GM21367 (cell line): ENCODE measurements at regions not wholly inside any gene's neighbourhood (a gene's known extent, or its start where the extent isn't known, plus 50 kb on each side); places are given as distances from the start of the nearest gene placed in this dataset.
"Not testable (repeated sequence)": the region's sequence is repeated elsewhere in the genome, so short reads cannot be mapped to it uniquely, and the experiment has no call there.

Source experiments
- ATAC-seq: cut with Tn5 transposase; IDR thresholded peaks from one replicate; pipeline ENCODE4 v1.9.1; 2021; ENCODE audit not compliant: unreplicated experiment

DNA sequence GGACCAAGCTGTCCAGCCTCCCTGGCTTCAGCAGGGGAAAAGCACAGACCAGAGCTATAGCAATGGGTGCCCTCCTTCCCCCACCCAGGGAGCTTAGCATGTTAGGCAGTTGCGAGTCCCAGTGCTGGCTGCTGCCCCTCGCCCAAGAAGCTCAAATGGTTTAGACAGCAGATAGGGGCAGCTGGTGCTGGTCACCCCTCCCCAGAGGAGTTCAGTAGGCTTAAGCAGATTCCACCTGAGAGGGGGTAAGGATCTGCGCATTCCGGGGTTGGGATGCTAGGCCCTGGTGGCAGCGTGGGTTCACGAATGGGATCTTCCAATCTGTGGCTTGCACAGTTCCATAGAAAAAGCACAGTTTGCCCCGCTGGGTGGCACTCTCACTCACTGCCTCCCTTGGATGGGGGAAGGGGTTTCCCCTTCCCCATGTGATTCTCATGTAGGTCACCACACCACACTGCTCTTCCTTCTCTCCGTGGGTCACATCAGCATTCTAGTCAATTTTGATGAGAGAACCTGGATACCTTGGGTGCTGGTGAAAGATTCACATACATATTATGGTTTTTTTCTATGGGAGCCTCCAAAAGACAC is 665.6 kb downstream of the C12orf50 start:
- no peak for ATAC-seq

DNA sequence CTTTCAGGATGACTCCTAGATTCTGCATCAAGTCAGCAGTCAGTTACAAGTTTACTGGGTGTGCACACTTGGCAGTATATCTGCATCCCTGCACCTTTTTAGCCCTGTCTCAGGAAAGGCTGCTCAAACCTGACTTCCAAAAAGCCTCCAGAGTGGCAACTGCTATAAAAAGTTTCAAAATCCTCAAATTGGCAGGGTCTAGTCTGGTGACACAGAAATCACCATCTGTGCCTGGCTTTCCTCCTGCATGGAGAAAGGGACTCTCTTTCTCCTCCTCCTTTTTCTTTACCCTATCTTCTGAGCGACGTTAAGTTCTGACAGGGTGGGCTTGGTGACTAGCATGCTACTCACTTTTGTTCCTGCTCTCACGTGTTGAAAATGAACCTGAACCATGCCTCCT is 679.5 kb downstream of the C12orf50 start:
- no peak for ATAC-seq

DNA sequence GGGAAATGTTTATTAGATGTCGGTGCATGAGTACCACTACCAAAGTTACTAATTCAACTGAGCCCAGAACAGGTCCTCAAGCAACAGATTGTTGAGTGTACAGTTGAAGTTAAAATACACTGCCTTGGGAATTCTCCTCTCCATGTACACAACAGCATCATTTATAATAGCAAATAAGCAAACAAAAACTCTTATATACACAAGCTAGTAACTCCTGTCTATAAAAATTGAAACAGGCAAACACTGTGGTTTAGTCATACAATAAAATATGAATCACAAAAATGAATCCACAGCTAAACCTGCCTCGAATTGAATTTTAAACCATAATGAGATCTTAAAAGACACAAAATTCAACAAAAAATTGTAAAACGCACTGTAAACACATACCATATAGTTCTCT is 681.1 kb downstream of the C12orf50 start:
- ATAC-seq, result no peak

DNA sequence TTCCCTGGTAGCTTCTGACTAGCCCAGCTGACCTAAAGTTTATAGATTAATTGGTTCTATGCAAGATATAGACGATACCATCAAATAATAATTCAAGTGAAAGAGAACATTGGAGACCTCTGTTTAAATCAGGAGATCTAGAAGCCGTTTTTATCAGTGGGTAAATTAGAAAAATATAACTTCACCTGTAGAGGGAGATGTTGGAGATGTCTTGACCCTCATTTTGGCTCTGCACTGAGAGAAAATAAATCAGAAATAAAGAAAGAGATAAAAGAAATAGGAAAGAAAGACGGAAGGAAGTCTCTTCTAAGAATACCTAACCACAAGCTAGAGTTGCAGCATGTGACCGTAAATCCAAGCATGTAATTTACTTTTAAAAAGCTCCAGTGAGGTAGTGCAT is 684.5 kb downstream of the C12orf50 start:
- ATAC-seq, result no peak

DNA sequence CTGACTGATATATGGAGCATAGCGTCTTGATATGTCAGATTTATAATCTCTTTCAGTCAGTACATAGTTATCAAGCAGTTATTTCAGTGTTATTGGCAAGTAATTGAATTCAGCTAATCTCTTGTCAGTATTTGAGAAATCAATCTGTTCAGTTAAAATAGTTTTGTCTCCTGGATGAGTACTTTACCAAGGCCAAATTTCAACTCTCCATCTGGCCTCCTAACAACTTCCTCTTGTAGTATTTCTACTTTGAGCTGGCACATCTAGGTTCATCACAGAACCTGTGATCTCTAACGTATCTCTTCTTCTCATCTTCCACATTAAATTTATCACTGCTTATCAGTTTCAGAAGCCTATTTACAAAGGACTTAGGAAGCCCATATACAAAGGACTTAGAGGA is 690.5 kb downstream of the C12orf50 start:
- no peak for ATAC-seq

DNA sequence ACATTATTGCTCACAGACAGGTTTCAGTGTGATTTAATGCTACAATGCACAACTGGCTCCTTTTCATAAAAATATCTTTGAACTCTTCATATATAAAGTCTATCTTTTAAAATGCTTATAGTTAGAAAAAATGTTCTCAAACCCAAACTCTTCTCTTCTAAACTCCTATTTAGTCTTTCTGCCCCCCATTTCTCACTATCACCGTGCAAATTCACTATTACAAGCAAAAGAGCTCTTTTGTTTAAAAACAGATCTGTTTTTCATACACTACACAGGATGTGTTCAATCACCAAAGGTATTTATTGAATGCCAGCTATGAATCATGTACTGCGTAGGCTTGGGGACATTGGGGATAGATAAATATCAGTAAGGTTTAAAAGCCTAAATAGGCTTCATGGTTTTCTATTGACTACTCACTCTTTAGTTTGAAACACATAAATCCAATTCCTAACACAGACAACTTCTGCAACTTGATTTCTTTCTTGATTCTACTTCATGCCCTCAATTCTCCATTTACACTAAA is 692.3 kb downstream of the C12orf50 start:
- ATAC-seq, result no peak

DNA sequence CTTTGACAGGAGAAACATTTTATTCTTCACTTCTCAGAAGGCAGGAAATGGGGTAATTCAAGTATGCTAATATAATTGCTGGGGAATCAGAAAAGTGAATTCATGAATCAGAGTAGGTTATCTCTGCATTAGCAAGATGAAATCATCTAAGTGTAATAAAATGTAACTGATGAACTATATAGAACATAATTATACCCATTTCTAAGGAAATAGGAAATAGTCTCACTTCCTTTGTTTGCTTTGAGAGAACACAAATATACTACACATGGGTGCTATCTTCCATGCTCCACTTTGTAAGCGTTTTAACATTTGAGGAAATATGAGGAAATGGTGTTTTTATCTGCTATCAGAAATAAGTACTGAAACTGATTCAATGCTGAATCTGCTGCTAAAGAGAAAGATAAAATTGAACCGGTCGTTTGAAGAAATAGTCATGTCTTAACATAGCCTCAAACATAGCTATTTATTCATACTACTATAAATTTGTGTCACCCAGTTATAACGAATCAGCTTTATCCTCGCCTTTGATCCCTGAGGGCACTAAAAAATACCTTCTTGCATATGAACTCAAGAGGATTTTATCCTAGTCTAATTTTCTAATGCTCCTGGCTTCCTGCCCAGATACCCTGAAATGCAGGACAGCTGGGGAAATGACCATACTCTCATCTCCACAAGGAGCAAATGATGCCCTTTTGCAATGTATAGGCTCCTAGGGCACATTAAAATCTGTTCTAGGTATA is 696.0 kb downstream of the C12orf50 start:
- no peak for ATAC-seq

DNA sequence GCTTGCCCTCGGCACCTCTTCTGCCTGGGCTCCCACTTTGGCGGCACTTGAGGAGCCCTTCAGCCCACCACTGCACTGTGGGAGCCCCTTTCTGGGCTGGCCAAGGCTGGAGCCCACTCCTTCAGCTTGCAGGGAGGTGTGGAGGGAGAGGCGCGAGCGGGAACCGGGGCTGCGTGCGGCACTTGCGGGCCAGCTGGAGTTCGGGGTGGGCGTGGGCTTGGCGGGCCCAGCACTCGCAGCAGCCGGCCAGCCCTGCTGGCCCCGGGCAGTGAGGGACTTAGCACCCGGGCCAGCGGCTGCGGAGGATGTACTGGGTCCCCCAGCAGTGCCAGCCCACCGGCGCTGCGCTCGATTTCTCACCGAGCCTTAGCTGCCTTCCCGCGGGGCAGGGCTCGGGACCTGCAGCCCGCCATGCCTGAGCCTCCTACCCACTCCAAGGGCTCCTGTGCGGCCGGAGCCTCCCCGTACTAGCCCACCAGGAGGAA is 699.1 kb downstream of the C12orf50 start:
- ATAC-seq, result not testable (repeated sequence)

DNA sequence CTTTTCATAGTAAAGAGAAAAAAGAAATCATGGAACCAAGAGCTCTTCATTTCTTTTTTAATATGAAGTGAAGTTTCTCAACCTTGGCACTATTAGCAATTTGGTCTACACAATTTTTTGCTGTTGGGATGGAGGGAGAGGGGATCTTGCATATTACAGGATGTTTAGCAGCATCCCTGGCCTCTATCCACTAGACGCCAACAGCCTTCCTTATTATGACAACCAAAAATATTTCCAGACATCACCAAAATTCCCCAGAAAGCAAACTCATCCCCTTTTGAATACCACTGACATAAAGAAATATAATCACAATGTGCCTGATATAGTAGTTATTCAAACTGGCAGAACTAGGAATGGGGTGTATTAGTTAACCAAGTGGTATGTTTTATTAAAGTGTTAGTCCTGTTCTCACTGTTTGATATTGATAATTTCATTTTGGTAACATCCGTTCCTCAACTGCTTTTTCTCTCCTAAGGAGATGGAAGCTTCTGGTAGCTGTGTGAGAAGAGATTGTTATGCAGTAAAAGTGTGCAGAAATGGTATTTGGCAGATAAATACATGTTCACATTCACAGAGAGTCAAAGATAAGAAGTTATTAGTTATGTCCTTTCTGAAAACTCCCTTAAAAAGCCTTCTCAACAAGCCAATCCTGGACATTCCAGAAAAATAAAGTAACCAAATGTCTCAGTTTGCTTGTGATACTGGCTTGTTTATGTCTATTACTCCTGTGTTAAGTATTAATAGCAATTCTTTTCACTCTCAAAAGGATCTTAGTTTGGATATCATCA is 699.9 kb downstream of the C12orf50 start:
- no peak for ATAC-seq

DNA sequence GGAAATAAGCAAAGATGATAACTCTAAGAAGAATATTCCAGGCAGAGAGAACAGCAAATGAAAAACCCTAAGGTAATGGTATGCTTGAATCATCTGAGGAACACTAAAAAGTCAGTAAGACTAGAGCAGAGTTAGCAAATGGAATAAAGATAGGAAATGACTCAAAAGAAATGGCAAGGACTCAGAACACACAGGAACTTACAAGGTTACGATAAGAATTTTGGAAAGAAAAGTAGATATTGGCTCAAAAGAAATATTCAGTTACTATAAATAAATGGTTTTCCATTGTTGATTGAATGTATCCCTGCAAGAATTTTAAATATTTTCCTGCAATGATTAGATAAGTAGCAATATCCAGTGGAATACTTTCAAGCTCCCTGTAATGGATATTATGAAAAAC is 705.8 kb downstream of the C12orf50 start:
- no peak for ATAC-seq

DNA sequence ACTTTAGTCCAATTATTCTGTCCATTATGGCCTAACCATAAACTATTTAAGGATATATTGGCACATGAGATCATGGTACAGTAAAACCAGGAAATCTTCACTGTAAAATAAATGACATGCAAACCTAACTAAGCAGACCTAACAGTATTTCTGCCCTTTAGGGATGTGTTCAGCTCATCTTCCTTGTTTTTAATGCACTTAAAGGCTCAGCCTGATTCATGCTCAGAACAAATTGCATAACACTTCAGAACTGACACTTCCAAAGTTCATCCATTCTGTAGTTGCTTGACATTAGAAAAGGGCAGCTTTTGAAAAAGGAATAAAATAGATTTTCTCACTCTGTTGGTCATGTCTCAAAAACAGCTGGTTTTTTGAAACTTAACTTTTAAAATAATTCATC is 708.5 kb downstream of the C12orf50 start:
- no peak for ATAC-seq

DNA sequence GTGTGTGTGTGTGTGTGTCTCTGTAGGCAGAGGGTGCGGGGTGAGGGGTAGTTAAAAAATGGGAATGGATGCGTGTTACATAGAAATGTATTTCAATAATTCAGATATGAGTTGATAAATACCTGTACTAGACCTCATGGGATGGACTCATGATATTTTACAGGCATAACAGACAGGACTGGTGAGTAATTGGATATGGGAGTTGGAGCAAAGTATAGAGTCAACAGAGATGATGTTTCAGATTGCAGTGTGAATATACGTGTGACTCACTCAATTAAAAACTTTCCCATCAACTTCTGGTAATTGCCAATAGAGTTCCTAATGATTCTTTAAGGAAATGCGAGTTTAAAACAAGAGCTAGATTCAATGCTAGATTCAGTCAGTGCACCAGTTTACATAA is 711.9 kb downstream of the C12orf50 start:
- ATAC-seq, result no peak

DNA sequence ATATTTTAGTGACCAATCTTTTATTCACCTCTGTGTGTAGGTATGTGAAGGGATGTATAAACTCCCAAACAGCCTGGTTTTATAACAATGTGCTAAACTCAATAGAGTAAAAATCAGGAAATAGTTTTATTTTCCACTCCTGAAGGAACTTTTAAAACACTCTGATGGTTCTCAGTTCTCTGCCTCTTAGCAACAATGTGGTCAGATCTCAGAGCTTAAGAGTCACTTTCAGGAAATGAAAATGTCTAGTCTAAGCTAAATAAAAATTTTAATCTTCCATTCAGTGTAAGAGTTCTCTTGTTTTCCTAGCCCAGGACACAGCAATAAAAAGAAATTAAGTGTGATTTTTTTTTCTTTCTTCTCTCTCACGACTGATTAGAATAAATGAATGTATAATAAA is 718.0 kb downstream of the C12orf50 start:
- peak; percentile 64 for ATAC-seq

DNA sequence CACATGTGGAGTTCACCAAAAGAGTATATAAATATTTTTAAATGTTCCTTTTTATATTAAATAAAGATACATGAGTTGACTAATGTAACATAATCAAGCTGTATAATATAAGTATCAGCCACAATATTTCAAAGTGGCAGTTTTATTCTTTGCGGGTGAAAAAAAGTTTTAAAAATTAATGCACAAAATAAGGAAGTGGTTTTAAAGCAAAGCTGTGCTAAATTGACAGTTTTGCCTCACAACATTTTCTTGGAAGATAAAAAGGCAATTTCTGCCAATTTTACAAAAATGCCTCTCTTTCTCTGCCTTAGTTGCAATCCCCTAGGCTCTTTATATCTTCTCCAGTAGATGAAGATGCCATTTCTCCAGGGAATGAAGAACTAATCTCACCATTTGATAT is 719.1 kb downstream of the C12orf50 start:
- ATAC-seq, result no peak

DNA sequence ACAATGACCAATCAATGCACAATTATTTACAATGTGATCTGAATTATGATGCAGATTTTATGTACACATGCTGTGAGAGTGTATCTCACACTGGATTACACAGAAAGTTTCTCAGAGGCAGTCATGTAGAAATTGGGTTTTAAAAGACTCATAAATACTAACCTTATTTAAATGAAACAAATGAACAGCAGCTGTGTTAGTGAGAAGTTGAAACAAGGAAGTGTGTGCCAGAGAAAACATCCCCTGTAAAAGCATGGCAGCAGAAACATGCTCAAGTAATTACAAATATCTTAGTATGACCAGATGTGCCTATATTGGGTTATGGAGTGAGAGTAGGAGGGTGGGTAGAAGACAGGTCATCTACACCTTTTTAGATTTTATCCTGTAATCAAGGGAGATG is 723.7 kb downstream of the C12orf50 start:
- peak; percentile 45 for ATAC-seq

DNA sequence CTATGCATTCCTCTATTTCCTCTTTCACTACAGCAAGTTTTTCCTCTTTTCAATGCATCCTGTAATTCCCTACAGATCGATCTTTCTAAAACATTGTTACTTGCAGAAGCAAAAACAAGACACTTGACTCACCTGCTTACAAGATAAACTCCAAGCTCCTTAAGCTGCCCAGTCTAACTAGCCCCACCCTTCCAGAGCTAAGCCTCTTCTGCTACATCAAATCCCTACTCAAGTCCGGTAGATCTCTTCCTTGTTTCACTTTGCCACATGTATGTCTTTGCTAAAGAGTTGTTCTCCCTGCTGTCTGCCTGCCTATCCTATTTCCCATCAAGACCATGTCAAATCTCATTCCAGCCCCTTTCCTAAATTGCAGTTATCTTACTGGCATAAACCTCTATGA is 724.8 kb downstream of the C12orf50 start:
- no peak for ATAC-seq

DNA sequence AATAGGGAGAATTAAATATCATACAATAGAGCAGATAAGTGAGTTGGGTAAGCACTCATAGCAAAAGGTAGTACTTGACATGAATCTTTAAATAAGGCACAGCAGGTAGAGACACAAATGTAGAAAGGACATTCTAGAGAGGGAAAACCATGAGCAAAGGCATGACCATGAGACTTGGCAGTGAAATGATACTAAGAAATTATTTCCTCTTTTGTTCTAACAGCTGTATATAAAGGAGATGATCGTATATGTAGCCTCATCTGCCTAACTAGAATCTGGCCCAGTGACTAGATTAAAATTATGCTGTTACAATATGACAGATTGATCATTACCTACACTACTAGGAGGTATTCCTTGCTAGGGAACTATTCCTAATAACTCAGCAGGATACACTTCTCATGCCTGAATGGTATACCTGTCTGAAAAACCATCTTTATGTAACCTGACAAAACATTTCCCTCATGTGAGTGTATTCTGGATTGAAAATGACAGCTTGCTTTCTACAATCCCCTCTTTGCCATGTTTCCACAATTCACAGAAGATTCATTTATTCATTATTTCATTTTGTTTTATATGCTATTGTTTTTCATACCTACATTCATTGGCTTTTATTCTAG is 725.7 kb downstream of the C12orf50 start:
- ATAC-seq, result no peak

DNA sequence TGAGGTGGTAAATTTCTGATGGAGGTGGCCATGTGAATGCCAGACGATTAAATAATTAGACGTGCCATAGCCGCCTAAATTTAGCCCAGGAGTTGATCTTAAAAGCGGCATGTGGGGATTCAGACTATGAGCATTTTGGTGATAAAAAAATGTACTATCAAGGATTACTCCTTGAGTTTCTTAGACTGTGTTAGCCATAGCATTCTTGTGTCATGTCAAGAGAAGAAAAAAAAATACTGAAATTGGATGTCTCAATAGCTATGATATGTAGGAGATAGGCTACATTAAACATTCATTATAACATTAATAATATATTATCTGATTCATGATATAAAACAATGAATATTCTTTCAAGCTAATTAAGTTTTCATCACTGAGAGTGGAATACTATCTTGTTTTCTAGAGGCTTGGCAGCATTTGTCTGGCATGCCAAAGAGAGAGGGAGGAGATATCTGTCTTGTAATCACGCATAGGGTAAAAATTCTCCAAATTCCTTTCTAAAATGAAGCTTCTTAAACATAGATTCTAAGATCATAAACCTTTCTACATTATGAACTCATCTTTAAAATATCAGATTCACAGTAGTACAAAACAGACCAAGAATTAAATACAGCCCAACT is 727.0 kb downstream of the C12orf50 start:
- ATAC-seq, result no peak

DNA sequence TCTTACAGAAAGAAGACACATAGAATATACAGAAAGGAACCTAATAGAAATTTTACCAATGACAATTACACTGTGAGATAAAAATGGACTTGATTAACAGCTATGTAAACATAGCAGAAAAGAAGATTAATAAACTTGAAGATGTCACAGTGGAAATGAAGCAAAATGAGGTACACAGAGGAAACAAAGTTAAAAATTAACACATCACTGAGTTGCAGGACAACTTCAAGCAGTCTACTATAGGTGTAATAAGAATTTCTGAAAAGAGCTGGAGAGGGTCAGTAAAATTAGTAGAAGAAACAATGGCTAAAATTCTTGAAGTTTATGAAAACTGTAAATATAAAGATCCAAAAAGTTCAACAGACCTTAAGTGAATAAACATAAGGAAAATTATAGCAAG is 738.7 kb downstream of the C12orf50 start:
- no peak for ATAC-seq

DNA sequence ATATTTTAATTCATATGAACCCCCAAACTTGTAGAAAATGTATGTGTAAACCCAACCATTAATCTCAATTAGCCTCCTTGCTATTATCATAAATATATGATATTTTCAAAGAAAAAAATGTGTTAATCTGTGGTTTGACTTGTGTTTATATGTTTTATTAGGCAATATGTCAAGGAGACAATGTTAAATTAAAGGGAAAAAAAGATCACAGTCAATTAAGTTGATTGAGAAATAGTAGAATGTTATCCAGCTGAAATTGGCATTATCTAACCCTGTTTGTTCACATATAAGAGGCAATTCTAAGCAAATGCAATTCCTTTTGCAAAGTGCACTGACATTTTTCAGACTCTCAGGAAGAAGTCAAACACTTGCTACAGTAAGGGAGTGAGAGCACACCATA is 745.3 kb downstream of the C12orf50 start:
- no peak for ATAC-seq

DNA sequence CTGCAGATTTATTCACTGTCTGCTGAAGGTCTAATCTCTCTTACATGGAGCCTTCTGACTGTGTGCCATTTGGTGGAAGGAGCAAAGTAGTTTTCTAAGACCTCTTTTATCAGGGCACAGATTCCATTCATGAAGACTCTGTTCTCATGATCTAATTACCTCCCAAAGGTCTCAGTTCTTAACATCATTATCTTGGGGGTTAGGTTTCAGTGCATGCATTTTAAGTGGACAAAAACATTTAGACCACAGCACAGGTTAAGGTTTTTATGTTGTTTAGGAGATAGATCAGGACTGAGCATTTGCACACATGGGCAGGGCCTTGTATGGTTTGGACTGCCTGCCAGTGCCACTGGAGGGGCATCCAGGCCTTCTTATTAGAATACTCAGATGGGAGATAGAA is 746.1 kb downstream of the C12orf50 start:
- no peak for ATAC-seq
